Panc1 (cell line): ENCODE measurements at regions not wholly inside any gene's neighbourhood (a gene's known extent, or its start where the extent isn't known, plus 50 kb on each side); places are given as distances from the start of the nearest gene placed in this dataset.

Experiments
- ATAC-seq: fragments of 200-7000 bp; cut with Tn5 transposase; 2 replicates; pipeline ENCODE4 v1.9.1; 2020; ENCODE audit warnings: mild to moderate bottlenecking, moderate library complexity
- BruUV-seq: library from RNA; stranded (reverse); fragments of 400-500 nt; replicated peaks from 2 replicates; lab custom pipeline; 2021; lab: Mats Ljungman, UMichigan
- CTCF ChIA-PET: fragments of 300-600 bp; sonication (Branson Sonifier 250); formaldehyde crosslinking; loops from one replicate; lab custom pipeline; 2022; ENCODE audit warnings: antibody characterized with exemption; lab: Charles Lee
- POLR2A ChIA-PET: fragments of 300-600 bp; sonication (Branson Sonifier 250); formaldehyde crosslinking; loops from one replicate; lab custom pipeline; 2022; ENCODE audit warnings: antibody characterized with exemption; lab: Charles Lee
- DNase-seq: peaks from one replicate; pipeline ENCODE4 v3.0.0-alpha.2; 2010; ENCODE audit warnings: low read depth, low spot score
- H3K27ac ChIP-seq: 2 replicates; pipeline ENCODE4 v1.5.1; 2011; ENCODE audit warnings: mild to moderate bottlenecking, low read length, inconsistent platforms
- H3K27me3 ChIP-seq: fragments of 200-500 bp; sonication (Bioruptor generic); 2 replicates; pipeline ENCODE4 v1.6.0; 2014; ENCODE audit warnings: low read length, inconsistent platforms; ENCODE audit not compliant: control insufficient read depth, insufficient read depth
- H3K36me3 ChIP-seq: fragments of 200-500 bp; sonication (Bioruptor generic); 2 replicates; pipeline ENCODE4 v1.5.1; 2014; ENCODE audit warnings: inconsistent platforms, mild to moderate bottlenecking, low read length, moderate library complexity; ENCODE audit not compliant: control insufficient read depth, insufficient read depth
- H3K4me1 ChIP-seq: 2 replicates; pipeline ENCODE4 v1.5.1; 2011; ENCODE audit warnings: inconsistent platforms, mild to moderate bottlenecking, low read length, moderate library complexity; ENCODE audit not compliant: control insufficient read depth, insufficient read depth
- H3K4me3 ChIP-seq, 2 experiments: 2 replicates each; pipeline ENCODE4 v1.5.1; 2011 to 2012; ENCODE audit warnings: low read depth in 2 of 2, low read length in 2 of 2, mild to moderate bottlenecking in 2 of 2, inconsistent platforms in 1 of 2, moderate library complexity in 1 of 2
- H3K9me3 ChIP-seq: fragments of 200-500 bp; sonication (Bioruptor generic); 2 replicates; pipeline ENCODE4 v1.5.1; 2014; ENCODE audit warnings: low read depth, mild to moderate bottlenecking, inconsistent platforms, low read length, moderate library complexity; ENCODE audit not compliant: control insufficient read depth, insufficient read depth
- POLR2AphosphoS5 ChIP-seq: IDR thresholded peaks from 2 replicates; pipeline ENCODE4 v1.6.1; 2012; ENCODE audit warnings: mild to moderate bottlenecking, low read depth, low read length, moderate library complexity
- REST ChIP-seq, 2 experiments: IDR thresholded peaks; 2 replicates each; pipeline ENCODE4 v1.6.1; 2011 to 2012; ENCODE audit warnings: low read depth in 2 of 2, control low read depth in 1 of 2, low read length in 1 of 2, mild to moderate bottlenecking in 1 of 2, moderate library complexity in 1 of 2; ENCODE audit not compliant: insufficient read depth in 1 of 2
- SIN3A ChIP-seq: IDR thresholded peaks from 2 replicates; pipeline ENCODE4 v1.6.1; 2012; ENCODE audit warnings: low read depth, mild to moderate bottlenecking, low read length, moderate library complexity, borderline replicate concordance; ENCODE audit not compliant: insufficient read depth
- TCF7L2 ChIP-seq: IDR thresholded peaks from 2 replicates; pipeline ENCODE4 v1.6.1; 2011; ENCODE audit warnings: mild to moderate bottlenecking, low read depth, low read length, inconsistent platforms
- in situ Hi-C: cut with HindIII; loops from 2 replicates; pipeline ENCODE4 v1.10.0; 2016; ENCODE audit warnings: low sequenced_read_pairs, low pct_unique_long_range_greater_than_20kb
- intact Hi-C: fragments of 100-400 bp; cut with micrococcal nuclease; formaldehyde crosslinking; loops from one replicate; pipeline ENCODE4 v1.10.0; 2022; ENCODE audit not compliant: unreplicated experiment
- TF ChIP-seq, protein P1 (sequence below): fragments of 450-650 bp; IDR thresholded peaks from 2 replicates; pipeline ENCODE4 v1.5.1; 2017; ENCODE audit warnings: mild to moderate bottlenecking

GRCh38 chr20:23224806-23225205 is 125.8 kb upstream of the NXT1 start:
- no peak overlapping the region for H3K27ac ChIP-seq
- CTCF ChIA-PET, result no interaction called here
- TF ChIP-seq POLR2AphosphoS5 (no peak), TCF7L2 (no peak), SIN3A (no peak), REST (IDR thresholded peaks at IDR 0.05; ENCODE audit: insufficient read depth in 1 of 2, low read depth in 2 of 2, low read length in 1 of 2) (no peak)
- TF ChIP-seq, protein P1, sequence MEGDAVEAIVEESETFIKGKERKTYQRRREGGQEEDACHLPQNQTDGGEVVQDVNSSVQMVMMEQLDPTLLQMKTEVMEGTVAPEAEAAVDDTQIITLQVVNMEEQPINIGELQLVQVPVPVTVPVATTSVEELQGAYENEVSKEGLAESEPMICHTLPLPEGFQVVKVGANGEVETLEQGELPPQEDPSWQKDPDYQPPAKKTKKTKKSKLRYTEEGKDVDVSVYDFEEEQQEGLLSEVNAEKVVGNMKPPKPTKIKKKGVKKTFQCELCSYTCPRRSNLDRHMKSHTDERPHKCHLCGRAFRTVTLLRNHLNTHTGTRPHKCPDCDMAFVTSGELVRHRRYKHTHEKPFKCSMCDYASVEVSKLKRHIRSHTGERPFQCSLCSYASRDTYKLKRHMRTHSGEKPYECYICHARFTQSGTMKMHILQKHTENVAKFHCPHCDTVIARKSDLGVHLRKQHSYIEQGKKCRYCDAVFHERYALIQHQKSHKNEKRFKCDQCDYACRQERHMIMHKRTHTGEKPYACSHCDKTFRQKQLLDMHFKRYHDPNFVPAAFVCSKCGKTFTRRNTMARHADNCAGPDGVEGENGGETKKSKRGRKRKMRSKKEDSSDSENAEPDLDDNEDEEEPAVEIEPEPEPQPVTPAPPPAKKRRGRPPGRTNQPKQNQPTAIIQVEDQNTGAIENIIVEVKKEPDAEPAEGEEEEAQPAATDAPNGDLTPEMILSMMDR, result no peak
- DNase-seq (no peak), ATAC-seq (no peak)
- in situ Hi-C loops, result no loop called here
- 0 out of 2 replicates have a peak, but pooled peaks cover 3% of the 10 kb centered on the region for H3K9me3 ChIP-seq
- no peaks in the 10 kb centered on the region for H3K27me3 ChIP-seq
- intact Hi-C loops, result no loop called here
- POLR2A ChIA-PET, result no interaction called here
- no TSS peak for BruUV-seq
- no peak overlapping the region for H3K4me3 ChIP-seq
- no peaks in the 10 kb centered on the region for H3K36me3 ChIP-seq
- no peaks in the 10 kb centered on the region for H3K4me1 ChIP-seq

DNA sequence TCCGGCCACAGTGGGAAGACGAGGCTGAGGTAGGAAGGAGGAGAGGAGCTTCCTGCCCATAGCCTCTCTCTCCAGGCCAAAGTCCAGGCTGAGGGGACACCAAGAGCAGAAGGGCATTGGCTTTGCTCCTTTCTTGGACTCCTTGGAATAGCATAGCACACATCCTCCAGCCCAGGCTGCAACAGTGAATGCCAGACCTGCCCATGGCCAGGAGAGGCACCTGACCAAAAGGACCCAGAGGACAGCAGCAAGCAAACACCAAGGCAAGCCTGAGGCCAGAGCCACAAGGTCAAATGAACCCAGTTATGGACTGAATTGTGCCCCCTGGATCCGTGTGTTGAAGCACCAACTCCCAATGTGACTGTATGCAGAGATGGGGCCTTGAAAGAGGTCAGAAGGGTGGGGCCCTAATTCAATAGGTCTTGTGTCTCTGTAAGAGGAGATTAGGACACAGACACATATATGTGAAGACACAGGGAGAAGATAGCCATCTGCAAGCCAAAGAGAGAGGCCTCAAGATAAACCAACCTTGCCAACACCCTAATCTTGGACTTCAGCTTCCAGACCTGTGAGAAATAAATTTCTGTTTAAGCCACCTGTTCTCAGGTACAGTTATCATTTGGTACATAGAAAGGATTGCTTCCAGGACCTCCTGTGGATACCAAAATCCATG is 126.5 kb upstream of the NXT1 start:
- Histone ChIP-seq H3K4me3 (no peak overlapping the region), H3K9me3 (0 out of 2 replicates have a peak, but pooled peaks cover 3% of the 10 kb centered on the region), H3K4me1 (no peaks in the 10 kb centered on the region), H3K27ac (no peak overlapping the region), H3K36me3 (no peaks in the 10 kb centered on the region), H3K27me3 (no peaks in the 10 kb centered on the region)
- ChIA-PET POLR2A (no interaction called here), CTCF (no interaction called here)
- in situ Hi-C loops, result no loop called here
- no peak for TF ChIP-seq POLR2AphosphoS5
- no peak for TF ChIP-seq REST (IDR thresholded peaks at IDR 0.05; ENCODE audit: insufficient read depth in 1 of 2, low read depth in 2 of 2, low read length in 1 of 2)
- DNase-seq (no peak), ATAC-seq (no peak)
- BruUV-seq, result no TSS peak
- intact Hi-C loops, result no loop called here
